ENCODE measurements at regions not wholly inside any gene's neighbourhood (a gene's known extent, or its start where the extent isn't known, plus 50 kb on each side); places are given as distances from the start of the nearest gene placed in this dataset.

DNA sequence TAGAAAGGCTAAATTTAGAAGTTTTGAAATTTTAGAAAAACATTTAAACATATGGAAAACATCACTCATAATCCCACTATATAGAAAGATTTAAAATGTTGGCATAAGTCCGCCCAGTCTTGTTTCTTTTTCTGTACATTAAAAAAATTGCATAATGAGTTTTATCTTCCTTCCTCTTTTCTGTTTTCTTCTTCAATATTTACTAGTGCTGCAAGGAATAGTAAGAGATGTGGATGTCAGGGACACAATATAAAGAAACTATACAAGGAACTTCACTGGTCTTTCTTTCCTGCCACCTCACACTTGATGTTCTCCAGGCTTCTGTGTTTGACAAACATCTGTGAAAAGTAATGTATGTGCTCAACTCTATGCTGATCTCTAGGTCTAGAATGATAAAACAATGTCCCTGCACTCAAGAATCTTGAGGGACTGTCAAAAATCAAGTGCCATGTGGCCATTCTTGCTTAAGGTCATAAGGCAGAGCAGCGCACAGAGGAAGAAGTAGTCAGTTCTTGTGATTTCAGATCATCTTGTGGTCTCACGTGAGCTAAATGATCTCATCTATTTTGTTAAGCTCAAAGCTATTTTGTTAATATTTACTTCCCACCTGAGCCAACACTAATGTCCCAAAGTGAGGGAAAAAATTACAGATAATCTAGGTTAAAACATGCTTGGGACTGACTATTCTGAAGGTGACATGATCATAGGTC, 186.9 kb upstream of the OBI1 start:
- no peaks in the 10 kb centered on the region for H3K4me1 Mint-ChIP-seq
- peaks cover 4 to 12% (median 8%) of the 10 kb centered on the region in 3 donors for H3K27me3 Mint-ChIP-seq
- no peak overlapping the region for H3K27ac Mint-ChIP-seq
- no peak overlapping the region for H3K4me3 Mint-ChIP-seq
- no peaks in the 10 kb centered on the region for H3K36me3 Mint-ChIP-seq
- no peak for ATAC-seq (ENCODE audit: low read depth in 2 of 2)
- no peak for DNase-seq
- no peaks in the 10 kb centered on the region for H3K9me3 Mint-ChIP-seq

GRCh38 chr13:78844106-78844505, 185.2 kb upstream of the OBI1 start:
- no peaks in the 10 kb centered on the region for H3K4me1 Mint-ChIP-seq
- H3K9me3 Mint-ChIP-seq: peaks cover 0 to 3% (median 0%) of the 10 kb centered on the region in 7 donors
- no peak overlapping the region for H3K4me3 Mint-ChIP-seq
- ATAC-seq (ENCODE audit: low read depth in 2 of 2) (no peak), DNase-seq (no peak)
- H3K27ac Mint-ChIP-seq: no peak overlapping the region
- H3K27me3 Mint-ChIP-seq: peaks cover 4 to 12% (median 8%) of the 10 kb centered on the region in 3 donors
- H3K36me3 Mint-ChIP-seq: no peaks in the 10 kb centered on the region

- DNase-seq (no peak), ATAC-seq (ENCODE audit: low read depth in 2 of 2) (no peak)
- Mint-ChIP-seq H3K36me3 (no peaks in the 10 kb centered on the region), H3K4me1 (no peaks in the 10 kb centered on the region), H3K4me3 (no peak overlapping the region), H3K9me3 (peaks cover 0 to 5% (median 0%) of the 10 kb centered on the region in 7 donors), H3K27ac (no peak overlapping the region), H3K27me3 (peaks cover 4 to 12% (median 8%) of the 10 kb centered on the region in 3 donors)
These were observed 182.5 kb upstream of the OBI1 start for GRCh38 chr13:78841358-78841963.

- no peak for ATAC-seq (ENCODE audit: low read depth in 2 of 2)
- H3K4me3 Mint-ChIP-seq: no peak overlapping the region
- no peak for DNase-seq
- no peaks in the 10 kb centered on the region for H3K27me3 Mint-ChIP-seq
- no peak overlapping the region for H3K27ac Mint-ChIP-seq
- H3K4me1 Mint-ChIP-seq: no peaks in the 10 kb centered on the region
- no peaks in the 10 kb centered on the region for H3K36me3 Mint-ChIP-seq
- peaks cover 0 to 5% (median 0%) of the 10 kb centered on the region in 7 donors for H3K9me3 Mint-ChIP-seq
These were observed 177.4 kb upstream of the OBI1 start for GRCh38 chr13:78836238-78836784.

DNA sequence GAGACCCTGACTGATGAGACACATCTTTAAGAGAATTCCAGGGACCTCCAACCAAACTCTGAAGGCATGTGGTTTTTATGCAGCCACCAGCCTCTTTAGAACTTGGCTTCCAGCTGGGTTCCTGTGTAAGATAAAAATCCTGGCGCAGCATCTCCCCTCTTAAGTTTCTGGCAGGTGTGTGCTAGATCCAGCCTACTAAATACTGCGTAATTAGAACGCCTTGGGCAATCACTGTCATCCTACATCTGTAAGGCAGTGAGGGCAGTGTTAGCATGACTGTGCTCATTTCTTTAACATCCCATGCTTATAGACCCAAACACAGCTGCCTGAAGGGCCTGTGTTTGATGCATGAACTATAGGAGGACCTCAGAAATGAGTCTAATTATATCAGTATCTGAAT, 173.5 kb upstream of the OBI1 start:
- peaks cover 0 to 2% (median 0%) of the 10 kb centered on the region in 7 donors for H3K9me3 Mint-ChIP-seq
- H3K4me3 Mint-ChIP-seq: no peak overlapping the region
- H3K27ac Mint-ChIP-seq: no peak overlapping the region
- DNase-seq (no peak), ATAC-seq (ENCODE audit: low read depth in 2 of 2) (no peak)
- no peaks in the 10 kb centered on the region for H3K4me1 Mint-ChIP-seq
- no peaks in the 10 kb centered on the region for H3K36me3 Mint-ChIP-seq
- peaks cover 0 to 23% (median 5%) of the 10 kb centered on the region in 3 donors for H3K27me3 Mint-ChIP-seq

DNA sequence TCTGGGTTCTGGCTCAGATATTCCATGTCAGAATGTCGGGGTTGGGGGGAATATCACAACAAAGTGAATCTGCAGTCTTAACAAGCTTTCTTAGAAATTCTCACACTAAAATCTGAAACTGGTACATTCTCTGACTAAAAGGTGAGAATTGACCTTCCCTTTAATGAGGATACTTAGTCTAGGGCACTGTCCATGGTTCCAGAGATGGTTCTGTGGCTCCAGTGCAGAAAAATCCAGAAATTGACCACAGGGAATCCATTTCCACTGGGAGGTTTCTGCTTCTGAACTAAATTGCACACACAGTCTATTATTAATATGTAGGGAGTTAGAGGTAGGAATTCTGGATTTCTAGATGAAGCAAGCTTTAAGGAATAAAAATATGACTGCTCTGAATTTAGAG, 171.6 kb upstream of the OBI1 start:
- H3K27me3 Mint-ChIP-seq: peaks cover 0 to 23% (median 5%) of the 10 kb centered on the region in 3 donors
- peaks cover 0 to 2% (median 0%) of the 10 kb centered on the region in 7 donors for H3K9me3 Mint-ChIP-seq
- no peak overlapping the region for H3K27ac Mint-ChIP-seq
- no peaks in the 10 kb centered on the region for H3K36me3 Mint-ChIP-seq
- ATAC-seq (ENCODE audit: low read depth in 2 of 2) (no peak), DNase-seq (no peak)
- no peak overlapping the region for H3K4me3 Mint-ChIP-seq
- H3K4me1 Mint-ChIP-seq: no peaks in the 10 kb centered on the region

GRCh38 chr13:78829821-78830220, 170.9 kb upstream of the OBI1 start:
- H3K27ac Mint-ChIP-seq: no peak overlapping the region
- H3K4me3 Mint-ChIP-seq: no peak overlapping the region
- peaks cover 0 to 23% (median 5%) of the 10 kb centered on the region in 3 donors for H3K27me3 Mint-ChIP-seq
- H3K36me3 Mint-ChIP-seq: no peaks in the 10 kb centered on the region
- ATAC-seq (ENCODE audit: low read depth in 2 of 2) (no peak), DNase-seq (no peak)
- peaks cover 0 to 2% (median 0%) of the 10 kb centered on the region in 7 donors for H3K9me3 Mint-ChIP-seq
- no peaks in the 10 kb centered on the region for H3K4me1 Mint-ChIP-seq

DNA sequence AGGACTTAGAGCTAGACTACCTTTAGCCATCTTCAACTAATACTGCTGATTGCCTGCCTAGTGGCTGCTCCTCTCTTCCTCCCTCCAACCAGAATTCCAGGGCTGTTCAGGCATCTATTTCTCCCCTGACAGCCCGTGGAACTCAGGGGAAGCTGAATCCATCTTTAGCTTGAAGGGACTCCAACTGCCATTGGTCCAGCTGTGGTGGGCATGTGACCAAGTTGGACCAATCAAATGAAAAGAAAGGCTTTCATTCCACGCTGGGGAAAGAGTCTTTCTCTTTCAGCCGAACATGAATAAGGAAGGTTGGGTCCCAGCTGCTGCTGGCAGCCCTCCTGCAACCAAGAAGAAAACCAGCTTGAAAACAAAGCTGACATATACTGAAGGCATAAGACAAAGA, 168.5 kb upstream of the OBI1 start:
- ATAC-seq (ENCODE audit: low read depth in 2 of 2): no peak
- Mint-ChIP-seq H3K27me3 (peaks cover 0 to 23% (median 5%) of the 10 kb centered on the region in 3 donors), H3K27ac (no peak overlapping the region), H3K9me3 (peaks cover 0 to 3% (median 0%) of the 10 kb centered on the region in 7 donors), H3K36me3 (no peaks in the 10 kb centered on the region), H3K4me3 (no peak overlapping the region), H3K4me1 (no peaks in the 10 kb centered on the region)
- no peak for DNase-seq

GRCh38 chr13:78826936-78827335, 168.0 kb upstream of the OBI1 start:
- Mint-ChIP-seq H3K36me3 (no peaks in the 10 kb centered on the region), H3K4me1 (no peaks in the 10 kb centered on the region), H3K27ac (no peak overlapping the region), H3K4me3 (no peak overlapping the region), H3K27me3 (peaks cover 0 to 23% (median 5%) of the 10 kb centered on the region in 3 donors), H3K9me3 (peaks cover 0 to 3% (median 0%) of the 10 kb centered on the region in 7 donors)
- DNase-seq (no peak), ATAC-seq (ENCODE audit: low read depth in 2 of 2) (no peak)

- Mint-ChIP-seq H3K9me3 (peaks cover 0 to 3% (median 0%) of the 10 kb centered on the region in 7 donors), H3K27me3 (peaks cover 0 to 23% (median 5%) of the 10 kb centered on the region in 3 donors), H3K36me3 (no peaks in the 10 kb centered on the region), H3K4me1 (no peaks in the 10 kb centered on the region), H3K27ac (no peak overlapping the region), H3K4me3 (no peak overlapping the region)
- ATAC-seq (ENCODE audit: low read depth in 2 of 2): no peak
- DNase-seq: no peak
These were observed 167.4 kb upstream of the OBI1 start for GRCh38 chr13:78826312-78826711.

- Mint-ChIP-seq H3K27me3 (peaks cover 0 to 10% (median 10%) of the 10 kb centered on the region in 3 donors), H3K4me1 (no peaks in the 10 kb centered on the region), H3K4me3 (no peak overlapping the region), H3K27ac (no peak overlapping the region), H3K9me3 (peaks cover 0 to 3% (median 0%) of the 10 kb centered on the region in 7 donors), H3K36me3 (no peaks in the 10 kb centered on the region)
- ATAC-seq (ENCODE audit: low read depth in 2 of 2) (no peak), DNase-seq (no peak)
These were observed 161.6 kb upstream of the OBI1 start for GRCh38 chr13:78820541-78820940.

GRCh38 chr13:78816592-78816991, 157.6 kb upstream of the OBI1 start:
- ATAC-seq (ENCODE audit: low read depth in 2 of 2) (no peak), DNase-seq (no peak)
- no peak overlapping the region for H3K27ac Mint-ChIP-seq
- H3K36me3 Mint-ChIP-seq: no peaks in the 10 kb centered on the region
- H3K4me3 Mint-ChIP-seq: no peak overlapping the region
- peaks cover 5 to 10% (median 10%) of the 10 kb centered on the region in 3 donors for H3K27me3 Mint-ChIP-seq
- H3K4me1 Mint-ChIP-seq: no peaks in the 10 kb centered on the region
- no peaks in the 10 kb centered on the region for H3K9me3 Mint-ChIP-seq

- H3K4me3 Mint-ChIP-seq: no peak overlapping the region
- no peaks in the 10 kb centered on the region for H3K36me3 Mint-ChIP-seq
- H3K27me3 Mint-ChIP-seq: peaks cover 5 to 10% (median 10%) of the 10 kb centered on the region in 3 donors
- DNase-seq (no peak), ATAC-seq (ENCODE audit: low read depth in 2 of 2) (no peak)
- no peaks in the 10 kb centered on the region for H3K4me1 Mint-ChIP-seq
- no peaks in the 10 kb centered on the region for H3K9me3 Mint-ChIP-seq
- H3K27ac Mint-ChIP-seq: no peak overlapping the region
These were observed 157.2 kb upstream of the OBI1 start for GRCh38 chr13:78816154-78816553.

DNA sequence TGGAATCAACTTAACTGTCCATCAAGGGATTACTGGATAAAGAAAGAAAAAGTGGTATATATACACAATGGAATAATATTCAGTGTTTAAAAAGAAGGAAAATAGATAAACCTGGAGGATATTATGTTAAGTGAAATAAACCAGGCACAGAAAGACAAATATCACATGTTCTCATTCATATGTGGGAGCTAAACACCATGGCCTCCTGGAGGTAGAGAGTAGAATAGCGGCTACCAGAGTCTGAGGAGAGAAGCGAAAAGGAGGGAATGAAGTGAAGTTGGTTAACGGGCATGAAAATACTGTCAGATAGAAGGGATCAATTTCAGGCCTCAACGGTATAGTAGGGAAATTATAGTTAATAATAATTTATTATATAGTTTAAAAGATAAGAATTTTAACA, 147.5 kb upstream of the OBI1 start:
- H3K27me3 Mint-ChIP-seq: peaks cover 4 to 9% (median 9%) of the 10 kb centered on the region in 3 donors
- peaks cover 0 to 4% (median 0%) of the 10 kb centered on the region in 7 donors for H3K9me3 Mint-ChIP-seq

More for the DNA sequence above, 147.5 kb upstream of the OBI1 start:
- Mint-ChIP-seq H3K4me3 (no peak overlapping the region), H3K4me1 (no peaks in the 10 kb centered on the region), H3K27ac (no peak overlapping the region), H3K36me3 (no peaks in the 10 kb centered on the region)
- DNase-seq (no peak), ATAC-seq (ENCODE audit: low read depth in 2 of 2) (no peak)

Data from naive B cell (primary cell).